ENCODE measurements at regions not wholly inside any gene's neighbourhood (a gene's known extent, or its start where the extent isn't known, plus 50 kb on each side); places are given as distances from the start of the nearest gene placed in this dataset.
A peak's percentile ranks its signal among the peaks of the same experiment; 100 is the strongest.

GRCh38 chr1:171421413-171422020, 63.8 kb upstream of the PRRC2C start:
- TF ChIP-seq CTCF (IDR thresholded peaks at IDR 0.05): no peak
- TF ChIP-seq POLR2A (IDR thresholded peaks at IDR 0.05): no peak
- no peak for TF ChIP-seq POLR2AphosphoS5 (IDR thresholded peaks at IDR 0.05)
- no peaks in the 10 kb centered on the region for H3K27me3 ChIP-seq
- H3K36me3 ChIP-seq: no peaks in the 10 kb centered on the region
- H3K27ac ChIP-seq: peak overlapping the region; percentile 2 to 85
- no peak overlapping the region for H3K4me3 ChIP-seq
- H3K4me1 ChIP-seq: no peaks in the 10 kb centered on the region
- no peak for DNase-seq (ENCODE audit: low spot score in 2 of 2)
- no peaks in the 10 kb centered on the region for H3K9me3 ChIP-seq
- intact Hi-C loops (cut with DNase I; ENCODE audit: low total_unique reads): no loop called here

- Histone ChIP-seq H3K4me3 (no peak overlapping the region), H3K4me1 (no peaks in the 10 kb centered on the region), H3K27me3 (no peaks in the 10 kb centered on the region), H3K36me3 (no peaks in the 10 kb centered on the region), H3K9me3 (no peaks in the 10 kb centered on the region), H3K27ac (peak overlapping the region; percentile 2 to 28)
- TF ChIP-seq POLR2A (IDR thresholded peaks at IDR 0.05): no peak
- TF ChIP-seq POLR2AphosphoS5 (IDR thresholded peaks at IDR 0.05): no peak
- no peak for TF ChIP-seq CTCF (IDR thresholded peaks at IDR 0.05)
- intact Hi-C loops (cut with DNase I; ENCODE audit: low total_unique reads): no loop called here
- no peak for DNase-seq (ENCODE audit: low spot score in 2 of 2)
Measured at GRCh38 chr1:171422511-171422910, 62.8 kb upstream of the PRRC2C start.

GRCh38 chr1:171424494-171424893, 60.8 kb upstream of the PRRC2C start:
- H3K27ac ChIP-seq: peak overlapping the region in 1 of 2 donors; percentile 12
- no peak overlapping the region for H3K4me3 ChIP-seq
- H3K4me1 ChIP-seq: no peaks in the 10 kb centered on the region
- intact Hi-C loops (cut with DNase I; ENCODE audit: low total_unique reads): no loop called here
- no peaks in the 10 kb centered on the region for H3K9me3 ChIP-seq
- no peak for TF ChIP-seq POLR2AphosphoS5 (IDR thresholded peaks at IDR 0.05)
- no peak for TF ChIP-seq POLR2A (IDR thresholded peaks at IDR 0.05)
- no peak for TF ChIP-seq CTCF (IDR thresholded peaks at IDR 0.05)
- no peaks in the 10 kb centered on the region for H3K36me3 ChIP-seq
- H3K27me3 ChIP-seq: no peaks in the 10 kb centered on the region
- no peak for DNase-seq (ENCODE audit: low spot score in 2 of 2)

GRCh38 chr1:171426645-171427044, 58.7 kb upstream of the PRRC2C start:
- no peak for DNase-seq (ENCODE audit: low spot score in 2 of 2)
- H3K4me1 ChIP-seq: no peaks in the 10 kb centered on the region
- H3K27ac ChIP-seq: no peak overlapping the region
- no peak overlapping the region for H3K4me3 ChIP-seq
- TF ChIP-seq CTCF (IDR thresholded peaks at IDR 0.05) (no peak), POLR2AphosphoS5 (IDR thresholded peaks at IDR 0.05) (no peak), POLR2A (IDR thresholded peaks at IDR 0.05) (no peak)
- H3K27me3 ChIP-seq: no peaks in the 10 kb centered on the region
- H3K9me3 ChIP-seq: no peaks in the 10 kb centered on the region
- intact Hi-C loops (cut with DNase I; ENCODE audit: low total_unique reads): no loop called here
- H3K36me3 ChIP-seq: no peaks in the 10 kb centered on the region

GRCh38 chr1:171427852-171428471, 57.4 kb upstream of the PRRC2C start:
- H3K4me1 ChIP-seq: no peaks in the 10 kb centered on the region
- DNase-seq (ENCODE audit: low spot score in 2 of 2): no peak
- no peak overlapping the region for H3K4me3 ChIP-seq
- H3K27ac ChIP-seq: peak overlapping the region; percentile 43 to 69
- intact Hi-C loops (cut with DNase I; ENCODE audit: low total_unique reads): no loop called here
- H3K9me3 ChIP-seq: no peaks in the 10 kb centered on the region
- no peaks in the 10 kb centered on the region for H3K27me3 ChIP-seq
- no peaks in the 10 kb centered on the region for H3K36me3 ChIP-seq
- TF ChIP-seq POLR2AphosphoS5 (IDR thresholded peaks at IDR 0.05): no peak

Data from breast epithelium (tissue), 4 donors.